ENCODE measurements at regions not wholly inside any gene's neighbourhood (a gene's known extent, or its start where the extent isn't known, plus 50 kb on each side); places are given as distances from the start of the nearest gene placed in this dataset.
A peak's percentile ranks its signal among the peaks of the same experiment; 100 is the strongest.

GRCh38 chr19:32164384-32164992, 180.9 kb upstream of the ZNF507 start:
- Histone ChIP-seq H3K18ac (ENCODE audit: extremely low read depth, low read length) (no peak overlapping the region), H3K4me3 (ENCODE audit: extremely low read depth in 1 of 4, insufficient read depth in 2 of 4, low read depth in 3 of 4, low read length in 4 of 4) (no peak overlapping the region), H4K91ac (replicated peaks; ENCODE audit: insufficient read length, low read length) (no peak overlapping the region), H2BK5ac (ENCODE audit: low read depth, low read length) (no peak overlapping the region), H3K9me3 (ENCODE audit: insufficient read depth in 2 of 2, low read depth in 1 of 2, low read length in 1 of 2) (no peaks in the 10 kb centered on the region), H3K79me2 (ENCODE audit: control insufficient read depth in 1 of 2, insufficient read depth in 2 of 2, low read length in 2 of 2) (no peaks in the 10 kb centered on the region), H2AFZ (ENCODE audit: low read length) (no peak overlapping the region), H3K79me1 (ENCODE audit: low read depth, low read length) (no peaks in the 10 kb centered on the region), H3K9ac (replicated peaks in 1 of 4; ENCODE audit: extremely low read depth in 1 of 4, low read depth in 3 of 4, low read length in 3 of 4) (no peak overlapping the region), H2BK12ac (ENCODE audit: low read depth, low read length) (no peak overlapping the region), H3K27me3 (replicated peaks in 1 of 4; ENCODE audit: control insufficient read depth in 3 of 4, extremely low read depth in 1 of 4, insufficient read depth in 3 of 4, low read length in 3 of 4) (no peaks in the 10 kb centered on the region), H3K27ac (ENCODE audit: low read depth, low read length) (no peak overlapping the region), H3K36me3 (ENCODE audit: control insufficient read depth in 2 of 4, insufficient read depth in 4 of 4, low read length in 3 of 4) (no peaks in the 10 kb centered on the region), H3K56ac (replicated peaks; ENCODE audit: insufficient read length, low read depth, low read length) (no peak overlapping the region), H4K8ac (ENCODE audit: extremely low read depth, insufficient read depth, low read length) (no peak overlapping the region), H2BK120ac (replicated peaks; ENCODE audit: low read depth, low read length) (no peak overlapping the region), H4K20me1 (replicated peaks in 1 of 2; ENCODE audit: control insufficient read depth in 1 of 2, insufficient read depth in 2 of 2, low read length in 2 of 2) (no peaks in the 10 kb centered on the region), H3K14ac (ENCODE audit: insufficient read length) (no peak overlapping the region), H2BK20ac (ENCODE audit: low read length) (no peak overlapping the region), H3K4ac (replicated peaks; ENCODE audit: insufficient read length, low read depth, low read length) (no peak overlapping the region), H3K4me1 (replicated peaks in 1 of 4; ENCODE audit: control insufficient read depth in 3 of 4, insufficient read depth in 4 of 4, low read length in 3 of 4) (no peaks in the 10 kb centered on the region), H2BK15ac (ENCODE audit: low read length) (no peak overlapping the region), H3K23me2 (ENCODE audit: low read depth, low read length) (no peaks in the 10 kb centered on the region), H3K4me2 (ENCODE audit: insufficient read depth in 1 of 2, low read depth in 2 of 2, low read length in 2 of 2) (no peak overlapping the region), H3K23ac (ENCODE audit: insufficient read length) (no peak overlapping the region), H2AK5ac (ENCODE audit: low read depth, low read length) (no peak overlapping the region), H4K5ac (ENCODE audit: insufficient read length, low read depth, low read length) (no peak overlapping the region)
- 84% methylated on average over 3 of the region's 3 CpGs; no CpG with 5 or more reads in 1 of the 2 experiments for WGBS, 2 experiments (ENCODE audit: extremely low coverage in 1 of 2, insufficient coverage in 1 of 2, insufficient read length in 1 of 2, insufficient replicate concordance in 2 of 2, low coverage in 1 of 2, low lambda C conversion rate in 2 of 2, missing lambda C conversion rate in 1 of 2)
- DNase-seq (ENCODE audit: low read depth in 1 of 2, low spot score in 2 of 2) = peak in 1 of 2 experiments; percentile 27
- POLR2A ChIA-PET (ENCODE audit: partially characterized antibody) = no interaction called here
- no peak for FAIRE-seq
- CTCF ChIA-PET (ENCODE audit: partially characterized antibody) = interaction anchor here (0.6 to 1.7 kb wide), 2 partner anchors 12 to 170 kb away, joined by 3 to 7 read pairs; no protein-coding TSS in a partner anchor
- TF ChIP-seq POU5F1 (IDR thresholded peaks at IDR 0.05; ENCODE audit: low read depth, low read length) (no peak), SP4 (IDR thresholded peaks at IDR 0.05; ENCODE audit: low read length) (no peak), EGR1 (IDR thresholded peaks at IDR 0.05; ENCODE audit: borderline replicate concordance, low read depth, low read length) (no peak), E2F6 (IDR thresholded peaks at IDR 0.05) (no peak), JUND (IDR thresholded peaks at IDR 0.05; ENCODE audit: low read length) (no peak), SIN3A (conservative IDR thresholded peaks at IDR 0.05 in 1 of 2, IDR thresholded peaks at IDR 0.05 in 1 of 2; ENCODE audit: low read depth in 1 of 2, low read length in 2 of 2) (no peak), TEAD4 (IDR thresholded peaks at IDR 0.05; ENCODE audit: low read depth, low read length) (no peak), HDAC6 (IDR thresholded peaks at IDR 0.05; ENCODE audit: low read depth, low read length) (no peak), CREB1 (IDR thresholded peaks at IDR 0.05) (no peak)
